NB4 (cell line): ENCODE measurements at regions not wholly inside any gene's neighbourhood (a gene's known extent, or its start where the extent isn't known, plus 50 kb on each side); places are given as distances from the start of the nearest gene placed in this dataset.

Source experiments
- DNase-seq: peaks from one replicate; pipeline ENCODE4 v3.0.0; 2010; ENCODE audit warnings: low read depth
- H3K4me3 ChIP-seq: one replicate; pipeline ENCODE4 v1.5.1; 2011; ENCODE audit warnings: mild to moderate bottlenecking, low read depth, low read length, moderate library complexity
- MYC ChIP-seq: IDR thresholded peaks from 2 replicates; pipeline ENCODE4 v1.6.1; 2011; ENCODE audit warnings: low read depth, low read length
- POLR2A ChIP-seq: IDR thresholded peaks from 2 replicates; pipeline ENCODE4 v1.6.1; 2011; ENCODE audit warnings: mild to moderate bottlenecking; ENCODE audit not compliant: insufficient read length; ENCODE audit errors: extremely low read depth
- TF ChIP-seq, protein P1 (sequence below): IDR thresholded peaks from one replicate; pipeline ENCODE4 v1.5.1; 2012; ENCODE audit warnings: low read depth, low read length
- TF ChIP-seq, protein P2 (sequence below): IDR thresholded peaks from 2 replicates; pipeline ENCODE4 v1.6.1; 2011; ENCODE audit warnings: low read depth, low read length

- TF ChIP-seq MYC (no peak), POLR2A (no peak)
- TF ChIP-seq, protein P1, sequence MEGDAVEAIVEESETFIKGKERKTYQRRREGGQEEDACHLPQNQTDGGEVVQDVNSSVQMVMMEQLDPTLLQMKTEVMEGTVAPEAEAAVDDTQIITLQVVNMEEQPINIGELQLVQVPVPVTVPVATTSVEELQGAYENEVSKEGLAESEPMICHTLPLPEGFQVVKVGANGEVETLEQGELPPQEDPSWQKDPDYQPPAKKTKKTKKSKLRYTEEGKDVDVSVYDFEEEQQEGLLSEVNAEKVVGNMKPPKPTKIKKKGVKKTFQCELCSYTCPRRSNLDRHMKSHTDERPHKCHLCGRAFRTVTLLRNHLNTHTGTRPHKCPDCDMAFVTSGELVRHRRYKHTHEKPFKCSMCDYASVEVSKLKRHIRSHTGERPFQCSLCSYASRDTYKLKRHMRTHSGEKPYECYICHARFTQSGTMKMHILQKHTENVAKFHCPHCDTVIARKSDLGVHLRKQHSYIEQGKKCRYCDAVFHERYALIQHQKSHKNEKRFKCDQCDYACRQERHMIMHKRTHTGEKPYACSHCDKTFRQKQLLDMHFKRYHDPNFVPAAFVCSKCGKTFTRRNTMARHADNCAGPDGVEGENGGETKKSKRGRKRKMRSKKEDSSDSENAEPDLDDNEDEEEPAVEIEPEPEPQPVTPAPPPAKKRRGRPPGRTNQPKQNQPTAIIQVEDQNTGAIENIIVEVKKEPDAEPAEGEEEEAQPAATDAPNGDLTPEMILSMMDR = no peak
- TF ChIP-seq, protein P2, sequence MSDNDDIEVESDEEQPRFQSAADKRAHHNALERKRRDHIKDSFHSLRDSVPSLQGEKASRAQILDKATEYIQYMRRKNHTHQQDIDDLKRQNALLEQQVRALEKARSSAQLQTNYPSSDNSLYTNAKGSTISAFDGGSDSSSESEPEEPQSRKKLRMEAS = no peak
- DNase-seq = no peak
These were observed 943.8 kb downstream of the TMTC2 start for GRCh38 chr12:83630526-83630925.

DNA sequence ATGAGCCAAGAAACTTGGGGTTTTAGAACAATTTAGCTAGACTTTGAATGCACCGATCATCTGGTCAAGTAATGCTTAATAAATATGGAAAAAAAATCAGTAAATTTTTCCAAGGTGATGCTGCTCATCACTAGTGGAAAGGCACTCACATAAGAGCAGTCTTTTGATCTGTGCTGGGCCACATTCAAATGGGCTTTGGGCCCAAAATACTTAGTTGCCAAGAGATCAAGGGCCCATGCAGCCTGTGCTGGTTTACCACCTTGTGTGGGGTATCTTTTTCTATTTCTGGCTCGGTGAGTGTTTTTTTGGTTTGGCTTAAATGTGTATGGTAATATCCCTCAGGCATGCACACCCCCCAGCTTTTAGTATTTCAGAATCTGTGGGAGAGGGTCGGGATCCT lies 943.2 kb downstream of the TMTC2 start:
- no peak overlapping the region for H3K4me3 ChIP-seq
- TF ChIP-seq, protein P2 = no peak
- TF ChIP-seq POLR2A (no peak), MYC (no peak)
- TF ChIP-seq, protein P1 = no peak
- no peak for DNase-seq

More at GRCh38 chr12:83630526-83630925, 943.8 kb downstream of the TMTC2 start:
- H3K4me3 ChIP-seq = no peak overlapping the region

DNA sequence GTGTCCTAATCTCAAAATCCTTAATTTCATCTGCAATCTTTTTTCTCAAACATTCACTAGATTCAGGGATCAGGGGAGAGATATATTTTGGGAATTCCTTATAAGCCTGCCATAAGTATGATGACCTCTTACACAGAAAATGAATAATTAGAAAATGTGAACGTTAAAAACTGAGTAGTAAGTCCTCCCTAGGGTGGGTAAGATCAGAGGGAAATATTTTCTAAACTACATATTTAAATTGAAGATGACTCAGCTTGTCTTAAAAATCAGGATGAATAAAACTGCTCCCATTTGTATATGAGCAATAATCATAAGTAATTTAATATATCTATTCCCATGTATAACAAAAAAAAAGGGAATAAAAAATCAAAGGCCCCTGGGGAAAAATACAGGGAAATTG lies 935.5 kb downstream of the TMTC2 start:
- no peak for DNase-seq
- TF ChIP-seq, protein P1 = no peak
- TF ChIP-seq MYC (no peak), POLR2A (no peak)
- TF ChIP-seq, protein P2 = no peak
- H3K4me3 ChIP-seq = no peak overlapping the region

DNA sequence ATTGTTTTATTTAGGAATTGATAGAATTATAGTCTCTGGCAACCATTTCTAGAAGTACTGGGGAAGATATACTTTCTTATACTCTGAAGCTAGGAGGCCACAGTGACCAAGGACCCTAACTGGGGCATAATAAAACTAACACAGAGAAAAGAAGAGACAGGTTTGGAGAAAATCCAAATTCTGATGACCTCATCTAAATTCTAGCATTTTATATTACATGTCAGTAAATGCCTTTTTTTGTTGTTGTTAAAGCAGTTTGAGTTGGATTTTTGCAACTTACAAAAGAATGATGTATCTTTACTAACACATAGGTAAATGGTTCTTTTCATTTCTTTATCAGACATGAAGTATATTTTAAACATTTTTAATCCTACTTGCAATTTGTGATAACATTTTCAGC lies 933.3 kb downstream of the TMTC2 start:
- TF ChIP-seq, protein P2 = no peak
- TF ChIP-seq MYC = no peak
- no peak for TF ChIP-seq POLR2A
- TF ChIP-seq, protein P1 = no peak
- no peak for DNase-seq
- no peak overlapping the region for H3K4me3 ChIP-seq

DNA sequence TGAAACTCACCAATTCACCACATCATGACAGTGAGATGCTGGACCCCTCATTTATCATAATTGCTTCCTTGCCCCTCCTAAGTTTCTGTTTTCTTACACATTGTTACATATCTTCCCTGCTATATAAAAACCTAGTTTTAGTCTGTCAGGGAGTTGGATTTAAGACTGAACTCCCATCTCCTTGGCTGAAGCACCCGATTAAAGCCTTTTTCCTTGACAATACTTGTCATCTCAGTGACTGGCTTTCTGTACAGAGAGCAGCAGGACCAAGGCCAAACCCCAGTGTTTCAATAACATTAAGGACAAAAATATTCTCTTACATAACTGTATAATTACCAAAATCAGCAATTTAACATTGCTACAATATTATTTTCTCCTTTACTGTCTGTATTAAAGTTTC lies 928.4 kb downstream of the TMTC2 start:
- no peak for DNase-seq
- TF ChIP-seq MYC (no peak), POLR2A (no peak)
- TF ChIP-seq, protein P1 = no peak
- TF ChIP-seq, protein P2 = no peak

More for the DNA sequence above, 928.4 kb downstream of the TMTC2 start:
- H3K4me3 ChIP-seq = no peak overlapping the region
